H1 (cell line): ENCODE measurements at regions not wholly inside any gene's neighbourhood (a gene's known extent, or its start where the extent isn't known, plus 50 kb on each side); places are given as distances from the start of the nearest gene placed in this dataset.

Experiments used
- CTCF ChIA-PET: fragments of 300-600 bp; sonication (Branson Sonifier 250); formaldehyde crosslinking; loops from one replicate; lab custom pipeline; 2021; ENCODE audit not compliant: partially characterized antibody; lab: Charles Lee
- POLR2A ChIA-PET: fragments of 300-600 bp; sonication (Branson Sonifier 250); formaldehyde crosslinking; loops from one replicate; lab custom pipeline; 2021; ENCODE audit warnings: inconsistent platforms; ENCODE audit not compliant: partially characterized antibody; lab: Charles Lee
- DNase-seq, 2 experiments: peaks; one replicate each; pipeline versions ENCODE4 v3.0.0 to v3.0.0-alpha.2; 2010 to 2022; ENCODE audit warnings: low spot score in 2 of 2, low read depth in 1 of 2, mixed read lengths in 1 of 2
- FAIRE-seq: peaks from 2 replicates; lab custom pipeline; 2011; peaks lifted over from hg19 to GRCh38; lab: Jason Lieb, UNC
- H2AFZ ChIP-seq: 2 replicates; pipeline ENCODE4 v1.8.1; 2012; ENCODE audit warnings: low read length, inconsistent platforms
- H2AK5ac ChIP-seq: 2 replicates; pipeline ENCODE4 v1.6.1; 2013; ENCODE audit warnings: low read depth, low read length
- H2BK120ac ChIP-seq: replicated peaks from 2 replicates; pipeline ENCODE3; 2013; ENCODE audit warnings: low read depth, low read length, inconsistent platforms
- H2BK12ac ChIP-seq: 2 replicates; pipeline ENCODE4 v1.6.1; 2013; ENCODE audit warnings: low read depth, low read length
- H2BK15ac ChIP-seq: 2 replicates; pipeline ENCODE4 v1.6.1; 2013; ENCODE audit warnings: low read length
- H2BK20ac ChIP-seq: 2 replicates; pipeline ENCODE4 v1.6.1; 2013; ENCODE audit warnings: low read length
- H2BK5ac ChIP-seq: 2 replicates; pipeline ENCODE4 v1.6.1; 2013; ENCODE audit warnings: low read depth, low read length
- H3K14ac ChIP-seq: 2 replicates; pipeline ENCODE4 v1.6.1; 2013; ENCODE audit warnings: inconsistent platforms; ENCODE audit not compliant: insufficient read length
- H3K18ac ChIP-seq: 2 replicates; pipeline ENCODE4 v1.6.1; 2013; ENCODE audit warnings: low read length; ENCODE audit errors: extremely low read depth
- H3K23ac ChIP-seq: 2 replicates; pipeline ENCODE4 v1.6.1; 2013; ENCODE audit warnings: inconsistent platforms; ENCODE audit not compliant: insufficient read length
- H3K23me2 ChIP-seq: 2 replicates; pipeline ENCODE4 v1.6.1; 2013; ENCODE audit warnings: low read depth, low read length
- H3K27ac ChIP-seq: 2 replicates; pipeline ENCODE4 v1.6.1; 2011; ENCODE audit warnings: low read depth, low read length, inconsistent platforms
- H3K27me3 ChIP-seq, 4 experiments: replicated peaks in 1 of 4; 1 replicate in 1 of 4; 2 replicates in 3 of 4; pipeline versions ENCODE4 v1.6.1 to v1.8.1; 2011 to 2013; ENCODE audit warnings: low read length in 3 of 4, mild to moderate bottlenecking in 3 of 4, inconsistent platforms in 2 of 4, mixed read lengths in 2 of 4, moderate library complexity in 1 of 4; ENCODE audit not compliant: control insufficient read depth in 3 of 4, insufficient read depth in 3 of 4; ENCODE audit errors: extremely low read depth in 1 of 4
- H3K36me3 ChIP-seq, 4 experiments: 2 replicates each; pipeline versions ENCODE4 v1.6.1 to v1.8.1; 2011 to 2013; ENCODE audit warnings: mild to moderate bottlenecking in 4 of 4, low read length in 3 of 4, moderate library complexity in 2 of 4, control low read depth in 1 of 4, inconsistent platforms in 1 of 4; ENCODE audit not compliant: insufficient read depth in 4 of 4, control insufficient read depth in 2 of 4
- H3K4ac ChIP-seq: replicated peaks from 2 replicates; pipeline ENCODE3; 2013; ENCODE audit warnings: low read length, low read depth, mixed read lengths, inconsistent platforms; ENCODE audit not compliant: insufficient read length
- H3K4me1 ChIP-seq, 4 experiments: replicated peaks in 1 of 4; 1 replicate in 1 of 4; 2 replicates in 3 of 4; pipeline versions ENCODE4 v1.6.1 to v1.8.1; 2011 to 2013; ENCODE audit warnings: low read length in 3 of 4, inconsistent platforms in 2 of 4, mixed read lengths in 1 of 4; ENCODE audit not compliant: insufficient read depth in 4 of 4, control insufficient read depth in 3 of 4
- H3K4me2 ChIP-seq, 2 experiments: 2 replicates each; pipeline versions ENCODE4 v1.6.1 to v1.8.1; 2011 to 2013; ENCODE audit warnings: low read depth in 2 of 2, low read length in 2 of 2, control low read depth in 1 of 2, inconsistent platforms in 1 of 2, mild to moderate bottlenecking in 1 of 2; ENCODE audit not compliant: insufficient read depth in 1 of 2
- H3K4me3 ChIP-seq, 4 experiments: fragments of 200-600, 300-600 bp in 1 of 4; sonication (generic), shearing (Covaris generic), sonication (Bioruptor Twin) in 1 of 4; 2 replicates each; pipeline versions ENCODE4 v1.5.1 to v1.8.1; 2011 to 2016; ENCODE audit warnings: low read length in 4 of 4, low read depth in 3 of 4, control low read depth in 2 of 4, inconsistent platforms in 2 of 4, mild to moderate bottlenecking in 2 of 4, mixed read lengths in 1 of 4, moderate library complexity in 1 of 4; ENCODE audit not compliant: insufficient read depth in 2 of 4; ENCODE audit errors: extremely low read depth in 1 of 4
- H3K56ac ChIP-seq: replicated peaks from 2 replicates; pipeline ENCODE3; 2013; ENCODE audit warnings: low read depth, mild to moderate bottlenecking, mixed read lengths, low read length, inconsistent platforms; ENCODE audit not compliant: insufficient read length
- H3K79me1 ChIP-seq: 2 replicates; pipeline ENCODE4 v1.6.1; 2013; ENCODE audit warnings: low read depth, low read length, control low read depth
- H3K79me2 ChIP-seq, 2 experiments: 2 replicates each; pipeline versions ENCODE4 v1.6.1 to v1.8.1; 2012 to 2013; ENCODE audit warnings: low read length in 2 of 2, mild to moderate bottlenecking in 2 of 2, inconsistent platforms in 1 of 2; ENCODE audit not compliant: insufficient read depth in 2 of 2, control insufficient read depth in 1 of 2
- H3K9ac ChIP-seq, 4 experiments: replicated peaks in 1 of 4; 1 replicate in 1 of 4; 2 replicates in 3 of 4; pipeline versions ENCODE4 v1.6.1 to v1.8.1; 2011 to 2013; ENCODE audit warnings: low read depth in 3 of 4, low read length in 3 of 4, control low read depth in 2 of 4, mild to moderate bottlenecking in 2 of 4, moderate library complexity in 2 of 4, inconsistent platforms in 1 of 4; ENCODE audit errors: extremely low read depth in 1 of 4
- H3K9me3 ChIP-seq, 2 experiments: 2 replicates each; pipeline versions ENCODE4 v1.6.1 to v1.8.1; 2012 to 2013; ENCODE audit warnings: mild to moderate bottlenecking in 2 of 2, moderate library complexity in 2 of 2, control low read depth in 1 of 2, inconsistent platforms in 1 of 2, low read depth in 1 of 2, low read length in 1 of 2, mixed read lengths in 1 of 2; ENCODE audit not compliant: insufficient read depth in 2 of 2
- H4K20me1 ChIP-seq, 2 experiments: replicated peaks in 1 of 2; 2 replicates each; pipeline versions ENCODE3 to v1.8.1; 2011 to 2013; ENCODE audit warnings: inconsistent platforms in 2 of 2, low read length in 2 of 2, mild to moderate bottlenecking in 1 of 2; ENCODE audit not compliant: insufficient read depth in 2 of 2, control insufficient read depth in 1 of 2
- H4K5ac ChIP-seq: 2 replicates; pipeline ENCODE4 v1.6.1; 2013; ENCODE audit warnings: low read length, low read depth, mixed read lengths, inconsistent platforms; ENCODE audit not compliant: insufficient read length
- H4K8ac ChIP-seq: 2 replicates; pipeline ENCODE4 v1.8.0; 2013; ENCODE audit warnings: mild to moderate bottlenecking, moderate library complexity, low read length, inconsistent platforms; ENCODE audit not compliant: insufficient read depth; ENCODE audit errors: extremely low read depth
- H4K91ac ChIP-seq: replicated peaks from 2 replicates; pipeline ENCODE3; 2013; ENCODE audit warnings: low read length, mixed read lengths, inconsistent platforms; ENCODE audit not compliant: insufficient read length
- ATF3 ChIP-seq: IDR thresholded peaks from 2 replicates; pipeline ENCODE4 v1.6.1; 2011; ENCODE audit warnings: low read depth, mild to moderate bottlenecking, low read length; ENCODE audit not compliant: insufficient read depth
- EGR1 ChIP-seq: IDR thresholded peaks from 2 replicates; pipeline ENCODE4 v1.6.1; 2011; ENCODE audit warnings: low read depth, low read length, borderline replicate concordance
- HDAC2 ChIP-seq, 2 experiments: fragments of 300-600 bp in 1 of 2; sonication (generic) in 1 of 2; IDR thresholded peaks; 2 replicates each; pipeline ENCODE4 v1.6.1; 2011 to 2012; ENCODE audit warnings: low read depth in 2 of 2, low read length in 2 of 2, mild to moderate bottlenecking in 2 of 2, moderate library complexity in 2 of 2, borderline replicate concordance in 1 of 2, inconsistent platforms in 1 of 2
- RFX5 ChIP-seq: IDR thresholded peaks from 2 replicates; pipeline ENCODE4 v1.6.1; 2011; ENCODE audit warnings: low read depth, low read length, improper control_type of control experiment, borderline replicate concordance
- RXRA ChIP-seq: IDR thresholded peaks from 2 replicates; pipeline ENCODE4 v1.6.1; 2011; ENCODE audit warnings: low read depth, mild to moderate bottlenecking, low read length, moderate library complexity; ENCODE audit not compliant: insufficient read depth
- SIX5 ChIP-seq: IDR thresholded peaks from 2 replicates; pipeline ENCODE4 v1.6.1; 2011; ENCODE audit warnings: mild to moderate bottlenecking, low read depth, low read length
- WGBS, 2 experiments: shearing (Covaris generic) in 1 of 2; methylation state at CpG; one replicate each; pipeline versions ENCODE4 v1.1.6 to v1.1.7; 2013 to 2015; ENCODE audit warnings: low lambda C conversion rate in 2 of 2, mixed read lengths in 2 of 2, inconsistent platforms in 1 of 2, low coverage in 1 of 2, missing lambda C conversion rate in 1 of 2; ENCODE audit not compliant: insufficient replicate concordance in 2 of 2, insufficient coverage in 1 of 2, insufficient read length in 1 of 2; ENCODE audit errors: extremely low coverage in 1 of 2, missing lambda C conversion rate in 1 of 2; 5-methylcytosine and 5-hydroxymethylcytosine counted together
- TF ChIP-seq, protein P1 (sequence below): IDR thresholded peaks from 2 replicates; pipeline ENCODE4 v1.6.1; 2012; ENCODE audit warnings: low read length, inconsistent platforms

GRCh38 chr11:130600616-130601015, 152.2 kb downstream of the ADAMTS15 start:
- peak overlapping the region; percentile 82; the same call in 1 of the 2 replicates for H2BK12ac ChIP-seq
- H3K79me2 ChIP-seq = no peaks in the 10 kb centered on the region
- no peak overlapping the region; the same call in 1 of the 2 replicates for H2BK20ac ChIP-seq
- H3K4me2 ChIP-seq = 0 out of 4 replicates have a peak overlapping the region, but pooled peaks of 1 of the 2 experiments have one; percentile 10
- no peak overlapping the region for H3K4me3 ChIP-seq
- H2AFZ ChIP-seq = no peak overlapping the region
- peak overlapping the region; percentile 30; the same call in 1 of the 2 replicates for H2AK5ac ChIP-seq
- no peak for FAIRE-seq
- H3K56ac ChIP-seq = no peak overlapping the region
- 56% methylated on average over 5 of the region's 5 CpGs; no CpG with 5 or more reads in 1 of the 2 experiments for WGBS, 2 experiments
- peaks cover 2% of the 10 kb centered on the region; the same call in 1 of the 2 replicates for H3K23me2 ChIP-seq
- ChIA-PET CTCF (interaction anchor here (1.6 kb wide), 1 partner anchor 153 kb away, joined by 3 read pairs; the partner anchor contains the start of gene ADAMTS15), POLR2A (no interaction called here)
- no peaks in the 10 kb centered on the region for H3K36me3 ChIP-seq
- H3K18ac ChIP-seq = no peak overlapping the region
- H4K91ac ChIP-seq = no peak overlapping the region
- no peak overlapping the region for H4K8ac ChIP-seq
- peak overlapping the region; percentile 83; the same call in 1 of the 2 replicates for H2BK15ac ChIP-seq
- H3K14ac ChIP-seq = no peak overlapping the region
- H3K9me3 ChIP-seq = peaks cover 6% of the 10 kb centered on the region in 2 experiments; a peak in 3 of 4 replicates
- H3K9ac ChIP-seq = no peak overlapping the region
- no peaks in the 10 kb centered on the region for H3K79me1 ChIP-seq
- H2BK120ac ChIP-seq = no peak overlapping the region
- H3K4ac ChIP-seq = peak overlapping the region; percentile 27
- no peak overlapping the region for H3K23ac ChIP-seq
- H3K27me3 ChIP-seq = 0 out of 7 replicates have a peak, but pooled peaks cover 0 to 2% (median 0%) of the 10 kb centered on the region in 4 experiments
- H3K27ac ChIP-seq = no peak overlapping the region
- no peaks in the 10 kb centered on the region for H4K20me1 ChIP-seq
- H2BK5ac ChIP-seq = peak overlapping the region; percentile 62; the same call in 1 of the 2 replicates
- H3K4me1 ChIP-seq = peaks cover 0 to 17% (median 3%) of the 10 kb centered on the region in 4 experiments; a peak in 5 of 7 replicates
- H4K5ac ChIP-seq = no peak overlapping the region
- DNase-seq = peak in 1 of 2 experiments; percentile 39
- TF ChIP-seq HDAC2 (IDR thresholded peaks at IDR 0.05; ENCODE audit: borderline replicate concordance in 1 of 2, low read depth in 2 of 2, low read length in 2 of 2) (no peak), RFX5 (no peak), EGR1 (no peak), RXRA (no peak), ATF3 (no peak), SIX5 (no peak)
- TF ChIP-seq, protein P1, sequence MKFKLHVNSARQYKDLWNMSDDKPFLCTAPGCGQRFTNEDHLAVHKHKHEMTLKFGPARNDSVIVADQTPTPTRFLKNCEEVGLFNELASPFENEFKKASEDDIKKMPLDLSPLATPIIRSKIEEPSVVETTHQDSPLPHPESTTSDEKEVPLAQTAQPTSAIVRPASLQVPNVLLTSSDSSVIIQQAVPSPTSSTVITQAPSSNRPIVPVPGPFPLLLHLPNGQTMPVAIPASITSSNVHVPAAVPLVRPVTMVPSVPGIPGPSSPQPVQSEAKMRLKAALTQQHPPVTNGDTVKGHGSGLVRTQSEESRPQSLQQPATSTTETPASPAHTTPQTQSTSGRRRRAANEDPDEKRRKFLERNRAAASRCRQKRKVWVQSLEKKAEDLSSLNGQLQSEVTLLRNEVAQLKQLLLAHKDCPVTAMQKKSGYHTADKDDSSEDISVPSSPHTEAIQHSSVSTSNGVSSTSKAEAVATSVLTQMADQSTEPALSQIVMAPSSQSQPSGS = no peak
